Esophagus squamous epithelium (tissue), 4 donors: ENCODE measurements at regions not wholly inside any gene's neighbourhood (a gene's known extent, or its start where the extent isn't known, plus 50 kb on each side); places are given as distances from the start of the nearest gene placed in this dataset.

Experiments used
- CTCF ChIP-seq, 6 experiments: fragments of 450-650 bp in 4 of 6; fragments of 200-600 bp in 2 of 6; sonication (generic) in 2 of 6; IDR thresholded peaks; one replicate each; pipeline ENCODE4 v1.5.1; 2016 to 2019; ENCODE audit warnings: antibody characterized with exemption in 6 of 6, mild to moderate bottlenecking in 4 of 6, moderate library complexity in 4 of 6
- POLR2A ChIP-seq, 4 donors: fragments of 450-650 bp; IDR thresholded peaks; one replicate each; pipeline ENCODE4 v1.6.1; 2017; ENCODE audit warnings: antibody characterized with exemption in 4 of 4, mild to moderate bottlenecking in 4 of 4, moderate library complexity in 3 of 4

- TF ChIP-seq CTCF (IDR thresholded peaks at IDR 0.05) = no peak
- no peak for TF ChIP-seq POLR2A (IDR thresholded peaks at IDR 0.05)
These were observed 982.0 kb upstream of the EPHA7 start for GRCh38 chr6:94401311-94401710.
